HEK293 (cell line): ENCODE measurements at regions not wholly inside any gene's neighbourhood (a gene's known extent, or its start where the extent isn't known, plus 50 kb on each side); places are given as distances from the start of the nearest gene placed in this dataset.

Source experiments
- CTCF ChIA-PET: fragments of 350-600 bp; formaldehyde crosslinking; extraction: SDS; loops from one replicate; lab custom pipeline; 2021; ENCODE audit warnings: antibody characterized with exemption; lab: Yijun Ruan, JAX
- POLR2A ChIA-PET: fragments of 300-600 bp; formaldehyde crosslinking; extraction: SDS; loops from one replicate; lab custom pipeline; 2020; ENCODE audit warnings: antibody characterized with exemption, inconsistent platforms; lab: Yijun Ruan, JAX
- H3K27ac ChIP-seq: fragments of 200-500 bp; sonication (Bioruptor generic); 2 replicates; pipeline ENCODE4 v1.5.1; 2014; ENCODE audit warnings: low read depth, low read length, control low read depth, inconsistent platforms; ENCODE audit errors: extremely low read depth
- H3K36me3 ChIP-seq, 2 experiments: fragments of 200-500 bp in 1 of 2; sonication (Bioruptor generic) in 1 of 2; 1 replicate in 1 of 2; 2 replicates in 1 of 2; pipeline ENCODE4 v1.5.1; 2014 to 2017; ENCODE audit warnings: inconsistent platforms in 2 of 2, low read length in 2 of 2; ENCODE audit not compliant: control insufficient read depth in 2 of 2, insufficient read depth in 1 of 2
- H3K4me1 ChIP-seq: fragments of 200-500 bp; sonication (Bioruptor generic); 2 replicates; pipeline ENCODE4 v1.5.1; 2014; ENCODE audit warnings: mild to moderate bottlenecking, low read length, inconsistent platforms; ENCODE audit not compliant: control insufficient read depth, insufficient read depth
- H3K4me3 ChIP-seq: 2 replicates; pipeline ENCODE4 v1.5.1; 2011; ENCODE audit warnings: low read depth, mild to moderate bottlenecking, control low read depth, low read length, moderate library complexity
- H3K9me3 ChIP-seq: fragments of 200-500 bp; sonication (Bioruptor generic); 2 replicates; pipeline ENCODE4 v1.5.1; 2014; ENCODE audit warnings: low read depth, low read length, inconsistent platforms; ENCODE audit not compliant: control insufficient read depth, insufficient read depth
- FEZF1 ChIP-seq: fragments of 450-650 bp; formaldehyde crosslinking; IDR thresholded peaks from 2 replicates; pipeline ENCODE4 v1.5.1; 2016; ENCODE audit warnings: missing biosample characterization, missing genetic modification characterization
- GLI2 ChIP-seq: fragments of 450-650 bp; formaldehyde crosslinking; IDR thresholded peaks from 2 replicates; pipeline ENCODE4; 2017; ENCODE audit warnings: missing biosample characterization, missing genetic modification characterization, low read depth, borderline replicate concordance
- INSM2 ChIP-seq: fragments of 450-650 bp; formaldehyde crosslinking; IDR thresholded peaks from 2 replicates; pipeline ENCODE4 v1.5.1; 2016; ENCODE audit warnings: missing biosample characterization, missing genetic modification characterization
- KLF1 ChIP-seq: fragments of 450-650 bp; formaldehyde crosslinking; IDR thresholded peaks from 2 replicates; pipeline ENCODE4 v1.5.1; 2016; ENCODE audit warnings: missing biosample characterization, missing genetic modification characterization
- KLF10 ChIP-seq: fragments of 450-650 bp; IDR thresholded peaks from 2 replicates; pipeline ENCODE4 v1.5.1; 2018; ENCODE audit warnings: missing biosample characterization, mild to moderate bottlenecking, missing genetic modification characterization
- KLF8 ChIP-seq: fragments of 450-650 bp; formaldehyde crosslinking; IDR thresholded peaks from 2 replicates; pipeline ENCODE4 v1.5.1; 2016; ENCODE audit warnings: missing biosample characterization, missing genetic modification characterization
- MZF1 ChIP-seq: fragments of 450-650 bp; formaldehyde crosslinking; IDR thresholded peaks from 2 replicates; pipeline ENCODE4 v1.5.1; 2017; ENCODE audit warnings: missing biosample characterization, missing genetic modification characterization, borderline replicate concordance
- SP2 ChIP-seq: fragments of 450-650 bp; formaldehyde crosslinking; IDR thresholded peaks from 2 replicates; pipeline ENCODE4 v1.5.1; 2016; ENCODE audit warnings: missing biosample characterization, missing genetic modification characterization
- ZFP69B ChIP-seq: fragments of 450-650 bp; formaldehyde crosslinking; IDR thresholded peaks from 2 replicates; pipeline ENCODE4 v1.5.1; 2016; ENCODE audit warnings: missing biosample characterization, missing genetic modification characterization
- ZNF114 ChIP-seq: fragments of 450-650 bp; formaldehyde crosslinking; IDR thresholded peaks from 2 replicates; pipeline ENCODE4 v1.5.0; 2017; ENCODE audit warnings: missing biosample characterization, missing genetic modification characterization
- ZNF146 ChIP-seq: fragments of 450-650 bp; formaldehyde crosslinking; IDR thresholded peaks from 2 replicates; pipeline ENCODE4 v1.5.1; 2016; ENCODE audit warnings: missing biosample characterization, missing genetic modification characterization
- ZNF223 ChIP-seq: fragments of 450-650 bp; formaldehyde crosslinking; IDR thresholded peaks from 2 replicates; pipeline ENCODE4 v1.5.1; 2016; ENCODE audit warnings: missing biosample characterization, missing genetic modification characterization
- ZNF518A ChIP-seq: fragments of 450-650 bp; formaldehyde crosslinking; conservative IDR thresholded peaks from 2 replicates; pipeline ENCODE4 v1.5.1; 2016; ENCODE audit warnings: low read depth, missing biosample characterization, missing genetic modification characterization
- ZNF549 ChIP-seq: fragments of 450-650 bp; IDR thresholded peaks from 2 replicates; pipeline ENCODE4 v1.5.1; 2018; ENCODE audit warnings: missing biosample characterization, missing genetic modification characterization, mild to moderate bottlenecking, inconsistent platforms, moderate library complexity
- ZNF560 ChIP-seq: fragments of 450-650 bp; formaldehyde crosslinking; IDR thresholded peaks from 2 replicates; pipeline ENCODE4 v1.5.1; 2017; ENCODE audit warnings: missing biosample characterization, missing genetic modification characterization, borderline replicate concordance
- ZNF585B ChIP-seq: fragments of 450-650 bp; formaldehyde crosslinking; IDR thresholded peaks from 2 replicates; pipeline ENCODE4 v1.5.1; 2016; ENCODE audit warnings: missing biosample characterization, missing genetic modification characterization
- ZNF658 ChIP-seq: fragments of 450-650 bp; formaldehyde crosslinking; IDR thresholded peaks from 2 replicates; pipeline ENCODE4; 2016; ENCODE audit warnings: missing biosample characterization, missing genetic modification characterization
- ZNF664 ChIP-seq: fragments of 450-650 bp; formaldehyde crosslinking; IDR thresholded peaks from 2 replicates; pipeline ENCODE4 v1.5.1; 2016; ENCODE audit warnings: missing biosample characterization, missing genetic modification characterization
- ZNF670 ChIP-seq: fragments of 450-650 bp; formaldehyde crosslinking; IDR thresholded peaks from 2 replicates; pipeline ENCODE4 v1.5.1; 2016; ENCODE audit warnings: missing biosample characterization, missing genetic modification characterization, low read depth
- TF ChIP-seq, protein P1 (sequence below): fragments of 450-650 bp; formaldehyde crosslinking; IDR thresholded peaks from 2 replicates; pipeline ENCODE4 v1.5.1; 2017; ENCODE audit warnings: missing biosample characterization, missing genetic modification characterization
- TF ChIP-seq, protein P2 (sequence below): fragments of 450-650 bp; formaldehyde crosslinking; conservative IDR thresholded peaks from 2 replicates; pipeline ENCODE4 v1.5.1; 2016; ENCODE audit warnings: low read depth, missing biosample characterization, missing genetic modification characterization
- TF ChIP-seq, protein P3 (sequence below): fragments of 450-650 bp; formaldehyde crosslinking; IDR thresholded peaks from 2 replicates; pipeline ENCODE4 v1.5.1; 2016; ENCODE audit warnings: missing biosample characterization, missing genetic modification characterization

- Histone ChIP-seq H3K4me1 (no peaks in the 10 kb centered on the region), H3K36me3 (no peaks in the 10 kb centered on the region), H3K4me3 (no peak overlapping the region)
- ChIA-PET POLR2A (no interaction called here), CTCF (no interaction called here)
- TF ChIP-seq ZNF223 (tag by site-specific recombination) = no peak
- TF ChIP-seq SP2 (tag by site-specific recombination) = no peak
- TF ChIP-seq, protein P1, sequence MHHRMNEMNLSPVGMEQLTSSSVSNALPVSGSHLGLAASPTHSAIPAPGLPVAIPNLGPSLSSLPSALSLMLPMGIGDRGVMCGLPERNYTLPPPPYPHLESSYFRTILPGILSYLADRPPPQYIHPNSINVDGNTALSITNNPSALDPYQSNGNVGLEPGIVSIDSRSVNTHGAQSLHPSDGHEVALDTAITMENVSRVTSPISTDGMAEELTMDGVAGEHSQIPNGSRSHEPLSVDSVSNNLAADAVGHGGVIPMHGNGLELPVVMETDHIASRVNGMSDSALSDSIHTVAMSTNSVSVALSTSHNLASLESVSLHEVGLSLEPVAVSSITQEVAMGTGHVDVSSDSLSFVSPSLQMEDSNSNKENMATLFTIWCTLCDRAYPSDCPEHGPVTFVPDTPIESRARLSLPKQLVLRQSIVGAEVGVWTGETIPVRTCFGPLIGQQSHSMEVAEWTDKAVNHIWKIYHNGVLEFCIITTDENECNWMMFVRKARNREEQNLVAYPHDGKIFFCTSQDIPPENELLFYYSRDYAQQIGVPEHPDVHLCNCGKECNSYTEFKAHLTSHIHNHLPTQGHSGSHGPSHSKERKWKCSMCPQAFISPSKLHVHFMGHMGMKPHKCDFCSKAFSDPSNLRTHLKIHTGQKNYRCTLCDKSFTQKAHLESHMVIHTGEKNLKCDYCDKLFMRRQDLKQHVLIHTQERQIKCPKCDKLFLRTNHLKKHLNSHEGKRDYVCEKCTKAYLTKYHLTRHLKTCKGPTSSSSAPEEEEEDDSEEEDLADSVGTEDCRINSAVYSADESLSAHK (tag by site-specific recombination) = no peak
- no peak for TF ChIP-seq FEZF1 (tag by site-specific recombination)
- TF ChIP-seq GLI2 = no peak
- no peak for TF ChIP-seq ZNF560
- no peak for TF ChIP-seq ZNF146 (tag by site-specific recombination)
- TF ChIP-seq ZNF549 = no peak
- TF ChIP-seq ZNF658 (tag by site-specific recombination) = no peak
- TF ChIP-seq ZNF664 (tag by site-specific recombination) = no peak
- no peak for TF ChIP-seq ZNF670
- no peak for TF ChIP-seq KLF10 (tag by site-specific recombination)
- no peak for TF ChIP-seq ZNF114
- TF ChIP-seq, all 188 proteins: peak for 0
- H3K9me3 ChIP-seq = no peaks in the 10 kb centered on the region
- H3K27ac ChIP-seq = no peak overlapping the region
Observed at GRCh38 chr4:126395664-126396063, 1080.9 kb downstream of the FAT4 start.

DNA sequence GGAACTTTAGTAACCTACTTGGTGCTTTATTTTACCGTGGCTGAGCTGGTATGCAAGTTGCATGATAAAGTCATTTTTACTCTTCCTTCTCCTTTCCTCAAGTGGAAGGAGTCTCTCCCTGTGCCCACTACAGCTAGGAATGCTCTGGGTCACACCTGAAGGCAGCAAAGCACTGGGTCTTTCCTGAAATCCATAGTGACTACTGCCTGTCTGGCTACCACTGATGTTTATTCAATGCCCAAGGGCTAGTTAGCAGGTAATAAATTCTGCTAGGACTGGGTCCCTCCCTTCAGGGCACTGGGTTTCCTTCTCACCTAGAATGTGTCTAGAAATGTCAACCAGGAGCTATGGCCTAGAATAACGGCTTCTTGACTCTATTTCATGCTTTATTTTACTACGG lies 1081.4 kb downstream of the FAT4 start:
- Histone ChIP-seq H3K9me3 (no peaks in the 10 kb centered on the region), H3K36me3 (no peaks in the 10 kb centered on the region), H3K4me1 (no peaks in the 10 kb centered on the region)
- POLR2A ChIA-PET = no interaction called here
- TF ChIP-seq, protein P2, sequence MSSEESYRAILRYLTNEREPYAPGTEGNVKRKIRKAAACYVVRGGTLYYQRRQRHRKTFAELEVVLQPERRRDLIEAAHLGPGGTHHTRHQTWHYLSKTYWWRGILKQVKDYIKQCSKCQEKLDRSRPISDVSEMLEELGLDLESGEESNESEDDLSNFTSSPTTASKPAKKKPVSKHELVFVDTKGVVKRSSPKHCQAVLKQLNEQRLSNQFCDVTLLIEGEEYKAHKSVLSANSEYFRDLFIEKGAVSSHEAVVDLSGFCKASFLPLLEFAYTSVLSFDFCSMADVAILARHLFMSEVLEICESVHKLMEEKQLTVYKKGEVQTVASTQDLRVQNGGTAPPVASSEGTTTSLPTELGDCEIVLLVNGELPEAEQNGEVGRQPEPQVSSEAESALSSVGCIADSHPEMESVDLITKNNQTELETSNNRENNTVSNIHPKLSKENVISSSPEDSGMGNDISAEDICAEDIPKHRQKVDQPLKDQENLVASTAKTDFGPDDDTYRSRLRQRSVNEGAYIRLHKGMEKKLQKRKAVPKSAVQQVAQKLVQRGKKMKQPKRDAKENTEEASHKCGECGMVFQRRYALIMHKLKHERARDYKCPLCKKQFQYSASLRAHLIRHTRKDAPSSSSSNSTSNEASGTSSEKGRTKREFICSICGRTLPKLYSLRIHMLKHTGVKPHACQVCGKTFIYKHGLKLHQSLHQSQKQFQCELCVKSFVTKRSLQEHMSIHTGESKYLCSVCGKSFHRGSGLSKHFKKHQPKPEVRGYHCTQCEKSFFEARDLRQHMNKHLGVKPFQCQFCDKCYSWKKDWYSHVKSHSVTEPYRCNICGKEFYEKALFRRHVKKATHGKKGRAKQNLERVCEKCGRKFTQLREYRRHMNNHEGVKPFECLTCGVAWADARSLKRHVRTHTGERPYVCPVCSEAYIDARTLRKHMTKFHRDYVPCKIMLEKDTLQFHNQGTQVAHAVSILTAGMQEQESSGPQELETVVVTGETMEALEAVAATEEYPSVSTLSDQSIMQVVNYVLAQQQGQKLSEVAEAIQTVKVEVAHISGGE (tag by site-specific recombination) = no peak
- TF ChIP-seq KLF8 (no peak), ZNF585B (tag by site-specific recombination) (no peak), KLF1 (tag by site-specific recombination) (no peak), ZNF518A (tag by site-specific recombination) (no peak), KLF10 (tag by site-specific recombination) (no peak), ZFP69B (tag by site-specific recombination) (no peak), INSM2 (tag by site-specific recombination) (no peak), MZF1 (no peak)
- TF ChIP-seq, protein P3, sequence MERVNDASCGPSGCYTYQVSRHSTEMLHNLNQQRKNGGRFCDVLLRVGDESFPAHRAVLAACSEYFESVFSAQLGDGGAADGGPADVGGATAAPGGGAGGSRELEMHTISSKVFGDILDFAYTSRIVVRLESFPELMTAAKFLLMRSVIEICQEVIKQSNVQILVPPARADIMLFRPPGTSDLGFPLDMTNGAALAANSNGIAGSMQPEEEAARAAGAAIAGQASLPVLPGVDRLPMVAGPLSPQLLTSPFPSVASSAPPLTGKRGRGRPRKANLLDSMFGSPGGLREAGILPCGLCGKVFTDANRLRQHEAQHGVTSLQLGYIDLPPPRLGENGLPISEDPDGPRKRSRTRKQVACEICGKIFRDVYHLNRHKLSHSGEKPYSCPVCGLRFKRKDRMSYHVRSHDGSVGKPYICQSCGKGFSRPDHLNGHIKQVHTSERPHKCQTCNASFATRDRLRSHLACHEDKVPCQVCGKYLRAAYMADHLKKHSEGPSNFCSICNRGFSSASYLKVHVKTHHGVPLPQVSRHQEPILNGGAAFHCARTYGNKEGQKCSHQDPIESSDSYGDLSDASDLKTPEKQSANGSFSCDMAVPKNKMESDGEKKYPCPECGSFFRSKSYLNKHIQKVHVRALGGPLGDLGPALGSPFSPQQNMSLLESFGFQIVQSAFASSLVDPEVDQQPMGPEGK (tag by site-specific recombination) = no peak
- TF ChIP-seq, all 188 proteins: peak for 0
- Histone ChIP-seq H3K27ac (no peak overlapping the region), H3K4me3 (no peak overlapping the region)
- CTCF ChIA-PET = interaction anchor here (0.6 kb wide), 1 partner anchor 8 kb away, joined by 3 read pairs; no protein-coding TSS in a partner anchor
